PC-3 (cell line): ENCODE measurements at regions not wholly inside any gene's neighbourhood (a gene's known extent, or its start where the extent isn't known, plus 50 kb on each side); places are given as distances from the start of the nearest gene placed in this dataset.
"Not testable (repeated sequence)": the region's sequence is repeated elsewhere in the genome, so short reads cannot be mapped to it uniquely, and the experiment has no call there.

Source experiments
- ATAC-seq: fragments of 200-7000 bp; cut with Tn5 transposase; 2 replicates; pipeline ENCODE4 v1.9.1; 2020; ENCODE audit warnings: mild to moderate bottlenecking, moderate library complexity
- BruUV-seq: library from RNA; stranded (reverse); fragments of 400-500 nt; replicated peaks from 2 replicates; lab custom pipeline; 2021; lab: Mats Ljungman, UMichigan
- CTCF ChIA-PET: fragments of 300-600 bp; sonication (Branson Sonifier 250); formaldehyde crosslinking; loops from one replicate; lab custom pipeline; 2022; ENCODE audit warnings: antibody characterized with exemption; lab: Charles Lee
- POLR2A ChIA-PET: fragments of 300-600 bp; sonication (Branson Sonifier 250); formaldehyde crosslinking; loops from one replicate; lab custom pipeline; 2022; ENCODE audit warnings: antibody characterized with exemption; ENCODE audit not compliant: unreplicated experiment; lab: Charles Lee
- DNase-seq: peaks from one replicate; pipeline ENCODE4 v3.0.0-alpha.2; 2015
- H2AFZ ChIP-seq: fragments of 300-600 bp; sonication (generic); 2 replicates; pipeline ENCODE4 v1.6.0; 2016; ENCODE audit warnings: antibody characterized with exemption, low read length
- H3F3A ChIP-seq: fragments of 300-600 bp; sonication (generic); one replicate; pipeline ENCODE4 v1.6.0; 2017; ENCODE audit warnings: antibody characterized with exemption, low read length, control low read depth, mild to moderate bottlenecking; ENCODE audit not compliant: unreplicated experiment
- H3K27ac ChIP-seq: fragments of 300-600 bp; sonication (generic); 2 replicates; pipeline ENCODE4 v1.5.1; 2016; ENCODE audit warnings: mild to moderate bottlenecking, low read length
- H3K27me3 ChIP-seq: fragments of 300-600 bp; sonication (generic); 2 replicates; pipeline ENCODE4 v1.6.1; 2016; ENCODE audit warnings: low read length, mixed read lengths
- H3K36me3 ChIP-seq: fragments of 300-600 bp; sonication (generic); 2 replicates; pipeline ENCODE4 v1.6.1; 2016; ENCODE audit warnings: low read depth, mixed run types, low read length, mixed read lengths
- H3K4me1 ChIP-seq: fragments of 300-600 bp; sonication (generic); 2 replicates; pipeline ENCODE4 v1.5.1; 2016; ENCODE audit warnings: low read length; ENCODE audit not compliant: insufficient read depth
- H3K4me2 ChIP-seq: fragments of 300-600 bp; sonication (generic); 2 replicates; pipeline ENCODE4 v1.6.0; 2016; ENCODE audit warnings: low read length
- H3K4me3 ChIP-seq: fragments of 300-600 bp; sonication (generic); 2 replicates; pipeline ENCODE4 v1.5.1; 2016; ENCODE audit warnings: mild to moderate bottlenecking, low read length, mixed read lengths
- H3K79me2 ChIP-seq: fragments of 300-600 bp; sonication (generic); 2 replicates; pipeline ENCODE4 v1.6.1; 2017; ENCODE audit warnings: low read length, mixed read lengths
- H3K9ac ChIP-seq: fragments of 300-600 bp; sonication (generic); 2 replicates; pipeline ENCODE4 v1.6.0; 2016; ENCODE audit warnings: mild to moderate bottlenecking, low read length
- H3K9me2 ChIP-seq: fragments of 300-600 bp; sonication (generic); replicated peaks from 2 replicates; pipeline ENCODE4 v1.6.1; 2016; ENCODE audit warnings: mixed run types, low read length, mixed read lengths
- H3K9me3 ChIP-seq: fragments of 300-600 bp; sonication (generic); 2 replicates; pipeline ENCODE4 v1.6.1; 2016; ENCODE audit warnings: low read length, mixed read lengths
- H4K20me1 ChIP-seq: fragments of 300-600 bp; sonication (generic); 2 replicates; pipeline ENCODE4 v1.6.1; 2016; ENCODE audit warnings: low read length, mixed read lengths
- EZH2 ChIP-seq: fragments of 300-600 bp; sonication (generic); IDR thresholded peaks from one replicate; pipeline ENCODE4 v1.6.1; 2017; ENCODE audit warnings: antibody characterized with exemption, mild to moderate bottlenecking, low read length; ENCODE audit not compliant: unreplicated experiment
- EZH2phosphoT487 ChIP-seq: fragments of 300-600 bp; sonication (generic); IDR thresholded peaks from 2 replicates; pipeline ENCODE4 v1.6.1; 2018; ENCODE audit warnings: mild to moderate bottlenecking, antibody characterized with exemption, low read length, borderline replicate concordance
- intact Hi-C: fragments of 100-400 bp; cut with micrococcal nuclease; formaldehyde crosslinking; loops from 2 replicates; pipeline ENCODE4 v1.9.0; 2023
- TF ChIP-seq, protein P1 (sequence below): fragments of 300-600 bp; sonication (generic); conservative IDR thresholded peaks from 2 replicates; pipeline ENCODE4 v1.5.1; 2017; ENCODE audit warnings: antibody characterized with exemption, low read depth, mild to moderate bottlenecking, low read length

DNA sequence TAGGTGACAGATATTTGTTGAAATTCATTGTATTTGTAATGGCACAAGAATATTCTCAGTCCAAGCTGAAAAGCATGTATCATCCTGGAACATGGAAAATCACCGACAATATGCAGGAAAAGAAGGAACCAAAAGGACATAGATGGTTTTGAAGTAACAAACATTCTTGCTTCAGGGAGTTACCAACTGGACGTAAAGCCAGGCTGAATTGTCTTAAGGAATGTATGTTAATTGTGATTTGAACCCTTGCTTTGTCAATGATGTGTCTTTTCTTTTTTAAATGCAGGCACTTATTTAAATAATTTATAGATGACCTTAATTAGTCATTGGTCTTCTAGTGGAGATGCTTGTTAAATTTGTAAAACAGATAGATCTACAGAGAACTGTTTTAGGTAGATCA is 489.4 kb upstream of the ZP4 start:
- CTCF ChIA-PET, result no interaction called here
- no peak for DNase-seq

GRCh38 chr1:238379446-238379845 is 488.7 kb upstream of the ZP4 start:
- H3K27me3 ChIP-seq, ATAC-seq, H3K36me3 ChIP-seq, H4K20me1 ChIP-seq, H3K9me2 ChIP-seq, H2AFZ ChIP-seq, H3K9ac ChIP-seq, DNase-seq, H3K4me1 ChIP-seq, H3K27ac ChIP-seq, BruUV-seq, CTCF ChIA-PET, H3K4me3 ChIP-seq, intact Hi-C loops, H3K4me2 ChIP-seq, H3K79me2 ChIP-seq, H3K9me3 ChIP-seq, H3F3A ChIP-seq, POLR2A ChIA-PET: not testable (repeated sequence)

More for the DNA sequence above, 489.4 kb upstream of the ZP4 start:
- Histone ChIP-seq H4K20me1 (no peaks in the 10 kb centered on the region), H3K9me2 (no peaks in the 10 kb centered on the region), H3K4me2 (no peak overlapping the region), H3K4me1 (no peaks in the 10 kb centered on the region), H3F3A (no peaks in the 10 kb centered on the region), H3K9me3 (no peaks in the 10 kb centered on the region), H3K4me3 (no peak overlapping the region), H2AFZ (no peak overlapping the region), H3K27me3 (no peaks in the 10 kb centered on the region), H3K9ac (no peak overlapping the region), H3K27ac (no peak overlapping the region), H3K36me3 (no peaks in the 10 kb centered on the region), H3K79me2 (no peaks in the 10 kb centered on the region)
- POLR2A ChIA-PET, result no interaction called here
- TF ChIP-seq, protein P1, sequence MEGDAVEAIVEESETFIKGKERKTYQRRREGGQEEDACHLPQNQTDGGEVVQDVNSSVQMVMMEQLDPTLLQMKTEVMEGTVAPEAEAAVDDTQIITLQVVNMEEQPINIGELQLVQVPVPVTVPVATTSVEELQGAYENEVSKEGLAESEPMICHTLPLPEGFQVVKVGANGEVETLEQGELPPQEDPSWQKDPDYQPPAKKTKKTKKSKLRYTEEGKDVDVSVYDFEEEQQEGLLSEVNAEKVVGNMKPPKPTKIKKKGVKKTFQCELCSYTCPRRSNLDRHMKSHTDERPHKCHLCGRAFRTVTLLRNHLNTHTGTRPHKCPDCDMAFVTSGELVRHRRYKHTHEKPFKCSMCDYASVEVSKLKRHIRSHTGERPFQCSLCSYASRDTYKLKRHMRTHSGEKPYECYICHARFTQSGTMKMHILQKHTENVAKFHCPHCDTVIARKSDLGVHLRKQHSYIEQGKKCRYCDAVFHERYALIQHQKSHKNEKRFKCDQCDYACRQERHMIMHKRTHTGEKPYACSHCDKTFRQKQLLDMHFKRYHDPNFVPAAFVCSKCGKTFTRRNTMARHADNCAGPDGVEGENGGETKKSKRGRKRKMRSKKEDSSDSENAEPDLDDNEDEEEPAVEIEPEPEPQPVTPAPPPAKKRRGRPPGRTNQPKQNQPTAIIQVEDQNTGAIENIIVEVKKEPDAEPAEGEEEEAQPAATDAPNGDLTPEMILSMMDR, result no peak
- TF ChIP-seq EZH2phosphoT487 (no peak), EZH2 (no peak)
- ATAC-seq, result no peak
- BruUV-seq, result no TSS peak
- intact Hi-C loops, result no loop called here

- H3F3A ChIP-seq, result no peaks in the 10 kb centered on the region
- H3K27ac ChIP-seq, result no peak overlapping the region
- no peaks in the 10 kb centered on the region for H3K79me2 ChIP-seq
- H3K4me3 ChIP-seq, result no peak overlapping the region
- H2AFZ ChIP-seq, result no peak overlapping the region
- H3K4me1 ChIP-seq, result no peaks in the 10 kb centered on the region
- POLR2A ChIA-PET, result no interaction called here
- no TSS peak for BruUV-seq
- H3K9me2 ChIP-seq, result no peaks in the 10 kb centered on the region
- no peaks in the 10 kb centered on the region for H3K36me3 ChIP-seq
- ATAC-seq (no peak), DNase-seq (no peak)
- H3K27me3 ChIP-seq, result no peaks in the 10 kb centered on the region
- H4K20me1 ChIP-seq, result no peaks in the 10 kb centered on the region
- no peak overlapping the region for H3K4me2 ChIP-seq
- intact Hi-C loops, result no loop called here
- H3K9ac ChIP-seq, result no peak overlapping the region
- CTCF ChIA-PET, result no interaction called here
- TF ChIP-seq EZH2 (no peak), EZH2phosphoT487 (no peak)
- TF ChIP-seq, protein P1, result no peak
- H3K9me3 ChIP-seq, result no peaks in the 10 kb centered on the region
These were observed 486.7 kb upstream of the ZP4 start for GRCh38 chr1:238377280-238377919.
